HEK293T (cell line): ENCODE measurements at regions not wholly inside any gene's neighbourhood (a gene's known extent, or its start where the extent isn't known, plus 50 kb on each side); places are given as distances from the start of the nearest gene placed in this dataset.

ENCODE experiments used
- BHLHE40 ChIP-seq: fragments of 450-650 bp; IDR thresholded peaks from 2 replicates; pipeline ENCODE4 v1.6.1; 2016; ENCODE audit warnings: mild to moderate bottlenecking, moderate library complexity, borderline replicate concordance
- CTBP1 ChIP-seq: fragments of 450-650 bp; IDR thresholded peaks from 2 replicates; pipeline ENCODE4 v1.6.1; 2016; ENCODE audit warnings: borderline replicate concordance
- ELF4 ChIP-seq: fragments of 450-650 bp; IDR thresholded peaks from 2 replicates; pipeline ENCODE4 v1.6.1; 2017; ENCODE audit warnings: antibody characterized with exemption
- FOXA1 ChIP-seq: fragments of 450-650 bp; IDR thresholded peaks from 2 replicates; pipeline ENCODE4 v1.6.1; 2016; ENCODE audit warnings: mild to moderate bottlenecking
- FOXM1 ChIP-seq: fragments of 450-650 bp; IDR thresholded peaks from 2 replicates; pipeline ENCODE4 v1.6.1; 2017; ENCODE audit warnings: mild to moderate bottlenecking, borderline replicate concordance
- HDGF ChIP-seq: fragments of 450-650 bp; IDR thresholded peaks from 2 replicates; pipeline ENCODE4 v1.6.1; 2017; ENCODE audit warnings: antibody characterized with exemption, borderline replicate concordance
- L3MBTL2 ChIP-seq: fragments of 450-650 bp; conservative IDR thresholded peaks from 2 replicates; pipeline ENCODE4 v1.6.1; 2016; ENCODE audit warnings: mild to moderate bottlenecking
- NFRKB ChIP-seq: fragments of 450-650 bp; IDR thresholded peaks from 2 replicates; pipeline ENCODE4 v1.6.1; 2016; ENCODE audit warnings: mild to moderate bottlenecking, moderate library complexity
- SP1 ChIP-seq: fragments of 450-650 bp; IDR thresholded peaks from 2 replicates; pipeline ENCODE4 v1.6.1; 2017
- SUZ12 ChIP-seq: fragments of 450-650 bp; IDR thresholded peaks from 2 replicates; pipeline ENCODE4 v1.6.1; 2016; ENCODE audit warnings: mild to moderate bottlenecking
- TARDBP ChIP-seq: fragments of 450-650 bp; IDR thresholded peaks from 2 replicates; pipeline ENCODE4 v1.6.1; 2016
- ZNF384 ChIP-seq: fragments of 450-650 bp; IDR thresholded peaks from 2 replicates; pipeline ENCODE4 v1.6.1; 2016

DNA sequence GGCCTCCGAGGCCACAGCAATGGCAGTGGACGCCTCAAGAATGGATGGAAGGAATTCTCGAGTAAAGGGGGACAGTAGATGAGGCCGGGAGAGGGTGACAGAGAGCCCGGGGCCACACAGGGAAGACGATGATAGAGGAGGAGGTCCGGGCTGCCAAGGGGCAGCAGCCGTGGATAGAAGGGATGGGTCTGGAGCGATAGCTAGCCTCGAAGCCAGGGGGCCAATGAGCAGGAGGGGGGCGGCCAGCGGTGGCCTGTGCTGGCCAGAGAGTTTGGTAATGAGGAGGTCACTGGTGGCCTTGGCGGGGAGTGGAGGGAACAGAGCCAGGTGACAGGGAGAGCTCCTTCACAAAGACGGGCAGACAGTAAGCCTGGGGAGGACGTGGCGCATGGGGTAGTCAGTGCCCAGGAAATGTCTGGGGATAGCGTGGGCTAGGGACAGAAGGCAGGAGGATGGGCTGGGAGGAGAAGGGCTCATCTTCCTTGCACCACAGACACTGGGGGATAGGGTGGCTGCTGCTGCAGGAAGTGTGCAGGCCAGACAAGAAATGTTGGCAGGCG, 87.8 kb upstream of the ASB18 start:
- TF ChIP-seq FOXM1 (no peak), CTBP1 (no peak), ELF4 (no peak), FOXA1 (no peak), SP1 (no peak), BHLHE40 (no peak), TARDBP (no peak), NFRKB (no peak), SUZ12 (no peak), HDGF (no peak), L3MBTL2 (no peak), ZNF384 (no peak)
